Endodermal cell (in vitro differentiated cells): ENCODE measurements at regions not wholly inside any gene's neighbourhood (a gene's known extent, or its start where the extent isn't known, plus 50 kb on each side); places are given as distances from the start of the nearest gene placed in this dataset.

Experiments used
- DNase-seq: peaks from one replicate; pipeline ENCODE4 v3.0.0-alpha.2; 2017
- H3K27ac ChIP-seq: 2 replicates; pipeline ENCODE4 v1.5.1; 2013; ENCODE audit warnings: mild to moderate bottlenecking, low read depth, low read length, moderate library complexity
- H3K27me3 ChIP-seq: 2 replicates; pipeline ENCODE4 v1.6.1; 2013; ENCODE audit warnings: mild to moderate bottlenecking, low read length, moderate library complexity; ENCODE audit not compliant: insufficient read depth, control insufficient read depth, poor library complexity, severe bottlenecking
- H3K36me3 ChIP-seq: 2 replicates; pipeline ENCODE4 v1.7.0; 2013; ENCODE audit warnings: mild to moderate bottlenecking, low read length, moderate library complexity; ENCODE audit not compliant: control insufficient read depth, insufficient read depth
- H3K4me1 ChIP-seq: one replicate; pipeline ENCODE4 v1.7.0; 2013; ENCODE audit warnings: low read length; ENCODE audit not compliant: control insufficient read depth, insufficient read depth
- H3K4me3 ChIP-seq: 2 replicates; pipeline ENCODE4 v1.5.1; 2013; ENCODE audit warnings: mild to moderate bottlenecking, low read length, moderate library complexity
- H3K9ac ChIP-seq: 2 replicates; pipeline ENCODE4 v1.6.1; 2013; ENCODE audit warnings: mild to moderate bottlenecking, low read length, moderate library complexity; ENCODE audit not compliant: poor library complexity, severe bottlenecking; ENCODE audit errors: extremely low read depth
- H3K9me3 ChIP-seq: 2 replicates; pipeline ENCODE4 v1.6.1; 2013; ENCODE audit warnings: mild to moderate bottlenecking, low read length, moderate library complexity; ENCODE audit not compliant: control insufficient read depth
- H3K27ac Mint-ChIP-seq: 2 replicates; pipeline ENCODE4 v1.8.0; 2020; ENCODE audit warnings: mixed read lengths
- H3K27me3 Mint-ChIP-seq: 2 replicates; pipeline ENCODE4 v1.8.0; 2021; ENCODE audit warnings: mild to moderate bottlenecking, mixed read lengths; ENCODE audit not compliant: insufficient read depth
- H3K36me3 Mint-ChIP-seq: 2 replicates; pipeline ENCODE4 v1.8.0; 2020; ENCODE audit warnings: low read depth, mixed read lengths
- H3K4me1 Mint-ChIP-seq: 2 replicates; pipeline ENCODE4 v1.8.0; 2020; ENCODE audit warnings: mixed read lengths
- H3K4me3 Mint-ChIP-seq: 2 replicates; pipeline ENCODE4 v1.8.0; 2020; ENCODE audit warnings: mild to moderate bottlenecking, moderate library complexity, mixed read lengths
- H3K9me3 Mint-ChIP-seq: 2 replicates; pipeline ENCODE4 v1.8.0; 2020; ENCODE audit warnings: mild to moderate bottlenecking, mixed read lengths
- WGBS, 2 experiments: methylation state at CpG; one replicate each; pipeline versions ENCODE4 v1.1.5 to v1.1.7; 2013; ENCODE audit warnings: missing lambda C conversion rate in 2 of 2, mixed read lengths in 1 of 2; ENCODE audit not compliant: insufficient coverage in 1 of 2, insufficient read length in 1 of 2; 5-methylcytosine and 5-hydroxymethylcytosine counted together
- TF ChIP-seq, protein P1 (sequence below): fragments of 200-600 bp; sonication (generic); conservative IDR thresholded peaks from 2 replicates; pipeline ENCODE4 v1.5.0; 2021; ENCODE audit warnings: antibody characterized with exemption, mild to moderate bottlenecking

DNA sequence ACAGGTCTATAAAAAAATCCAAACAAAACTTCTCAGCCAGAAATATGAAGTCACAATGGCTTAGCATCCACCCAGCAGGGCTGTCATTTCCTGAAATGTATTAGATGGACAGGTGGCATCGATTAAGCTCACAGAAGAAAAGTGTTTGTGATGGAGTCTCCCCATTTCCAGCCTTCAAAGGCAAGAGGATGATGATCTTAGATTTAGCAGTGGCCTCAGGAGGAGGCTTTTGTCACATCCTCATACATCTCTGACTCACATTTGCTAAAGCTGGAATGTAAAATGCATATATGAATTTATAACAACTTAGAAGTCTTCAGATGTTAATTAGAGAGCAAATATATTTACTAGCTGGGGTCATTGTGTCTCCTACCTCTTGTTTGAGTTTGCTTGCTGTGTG, 441.9 kb downstream of the SPRY1 start:
- Mint-ChIP-seq H3K27me3 (no peaks in the 10 kb centered on the region), H3K9me3 (peaks cover 2% of the 10 kb centered on the region), H3K4me3 (no peak overlapping the region), H3K27ac (no peak overlapping the region), H3K36me3 (no peaks in the 10 kb centered on the region), H3K4me1 (peaks cover 20% of the 10 kb centered on the region)
- Histone ChIP-seq H3K9me3 (no peaks in the 10 kb centered on the region), H3K27me3 (no peaks in the 10 kb centered on the region), H3K4me3 (no peak overlapping the region), H3K27ac (no peak overlapping the region), H3K4me1 (peaks cover 3% of the 10 kb centered on the region), H3K36me3 (no peaks in the 10 kb centered on the region), H3K9ac (no peak overlapping the region)
- WGBS, 2 experiments = 79% methylated on average over 1 of the region's 1 CpG; no CpG with 5 or more reads in 1 of the 2 experiments
- DNase-seq = no peak
- TF ChIP-seq, protein P1, sequence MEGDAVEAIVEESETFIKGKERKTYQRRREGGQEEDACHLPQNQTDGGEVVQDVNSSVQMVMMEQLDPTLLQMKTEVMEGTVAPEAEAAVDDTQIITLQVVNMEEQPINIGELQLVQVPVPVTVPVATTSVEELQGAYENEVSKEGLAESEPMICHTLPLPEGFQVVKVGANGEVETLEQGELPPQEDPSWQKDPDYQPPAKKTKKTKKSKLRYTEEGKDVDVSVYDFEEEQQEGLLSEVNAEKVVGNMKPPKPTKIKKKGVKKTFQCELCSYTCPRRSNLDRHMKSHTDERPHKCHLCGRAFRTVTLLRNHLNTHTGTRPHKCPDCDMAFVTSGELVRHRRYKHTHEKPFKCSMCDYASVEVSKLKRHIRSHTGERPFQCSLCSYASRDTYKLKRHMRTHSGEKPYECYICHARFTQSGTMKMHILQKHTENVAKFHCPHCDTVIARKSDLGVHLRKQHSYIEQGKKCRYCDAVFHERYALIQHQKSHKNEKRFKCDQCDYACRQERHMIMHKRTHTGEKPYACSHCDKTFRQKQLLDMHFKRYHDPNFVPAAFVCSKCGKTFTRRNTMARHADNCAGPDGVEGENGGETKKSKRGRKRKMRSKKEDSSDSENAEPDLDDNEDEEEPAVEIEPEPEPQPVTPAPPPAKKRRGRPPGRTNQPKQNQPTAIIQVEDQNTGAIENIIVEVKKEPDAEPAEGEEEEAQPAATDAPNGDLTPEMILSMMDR = no peak

DNA sequence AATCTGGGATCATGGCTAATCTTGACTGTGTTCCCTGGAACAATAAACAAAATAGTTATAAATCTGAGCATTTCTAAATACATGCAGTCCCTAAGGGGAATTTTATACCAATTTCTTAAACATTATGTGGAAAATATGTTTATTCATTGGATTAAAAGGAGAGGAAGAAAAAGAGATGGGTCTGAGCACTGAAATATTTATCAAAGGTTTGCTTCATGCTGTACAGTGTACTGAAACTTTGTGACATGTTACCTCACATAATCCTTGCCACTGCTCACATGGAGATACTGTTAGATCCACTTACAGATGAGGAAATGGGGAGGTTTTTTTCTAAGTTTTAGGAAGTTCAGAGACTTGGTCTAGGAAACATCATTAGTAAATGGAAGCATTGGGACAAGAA, 443.6 kb downstream of the SPRY1 start:
- TF ChIP-seq, protein P1 = no peak
- H3K27me3 Mint-ChIP-seq = no peaks in the 10 kb centered on the region
- DNase-seq = no peak
- H3K9me3 Mint-ChIP-seq = peaks cover 10% of the 10 kb centered on the region
- no peak overlapping the region for H3K27ac Mint-ChIP-seq
- H3K9ac ChIP-seq = no peak overlapping the region
- no peaks in the 10 kb centered on the region for H3K36me3 Mint-ChIP-seq
- H3K4me1 ChIP-seq = peaks cover 3% of the 10 kb centered on the region
- no peaks in the 10 kb centered on the region for H3K36me3 ChIP-seq
- H3K27me3 ChIP-seq = no peaks in the 10 kb centered on the region
- H3K4me3 Mint-ChIP-seq = no peak overlapping the region
- H3K9me3 ChIP-seq = no peaks in the 10 kb centered on the region
- H3K4me1 Mint-ChIP-seq = peaks cover 20% of the 10 kb centered on the region
- H3K27ac ChIP-seq = no peak overlapping the region
- no peak overlapping the region for H3K4me3 ChIP-seq

DNA sequence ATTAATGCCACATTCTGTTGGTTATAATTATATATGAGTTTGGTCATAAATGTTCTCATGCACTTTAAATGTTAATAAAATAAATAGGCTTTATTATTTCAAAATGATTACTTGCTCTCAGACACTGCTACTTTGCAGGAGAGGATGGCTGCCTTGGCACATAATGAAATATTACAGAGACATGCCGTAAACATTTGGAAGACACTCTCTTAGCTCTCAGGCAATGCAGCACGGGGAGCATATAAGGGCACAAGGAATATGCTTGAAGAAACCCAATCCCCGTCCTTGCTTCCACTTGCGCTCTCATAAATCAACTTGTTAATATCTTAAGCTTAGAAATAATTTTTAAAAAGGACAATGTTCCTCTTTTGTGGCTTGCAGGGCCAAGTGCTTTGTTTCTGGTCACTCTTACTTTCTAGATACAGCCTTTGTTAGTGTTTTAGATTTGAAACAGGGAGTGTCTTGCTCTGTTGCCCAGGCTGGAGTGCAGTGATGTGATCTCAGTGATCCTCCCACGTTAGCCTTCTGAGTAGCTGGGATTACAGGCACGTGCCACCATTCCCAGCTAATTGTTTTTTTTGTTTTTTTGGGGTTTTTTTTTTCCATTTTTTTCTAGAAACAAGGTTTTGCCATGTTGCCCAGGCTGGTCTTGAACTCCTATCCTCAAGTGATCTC, 445.0 kb downstream of the SPRY1 start:
- H3K27me3 ChIP-seq = no peaks in the 10 kb centered on the region
- WGBS, 2 experiments = 96 to 100% methylated on average over 3 to 6 of the region's 6 CpGs
- H3K27ac ChIP-seq = no peak overlapping the region
- Mint-ChIP-seq H3K27ac (no peak overlapping the region), H3K4me1 (peaks cover 20% of the 10 kb centered on the region), H3K36me3 (no peaks in the 10 kb centered on the region), H3K9me3 (peaks cover 10% of the 10 kb centered on the region), H3K27me3 (no peaks in the 10 kb centered on the region), H3K4me3 (no peak overlapping the region)
- H3K36me3 ChIP-seq = no peaks in the 10 kb centered on the region
- DNase-seq = no peak
- no peak overlapping the region for H3K9ac ChIP-seq
- H3K4me1 ChIP-seq = peaks cover 3% of the 10 kb centered on the region
- no peak overlapping the region for H3K4me3 ChIP-seq
- no peaks in the 10 kb centered on the region for H3K9me3 ChIP-seq
- TF ChIP-seq, protein P1 = no peak
